GM21619 (cell line): ENCODE measurements at regions not wholly inside any gene's neighbourhood (a gene's known extent, or its start where the extent isn't known, plus 50 kb on each side); places are given as distances from the start of the nearest gene placed in this dataset.
"Not testable (repeated sequence)": the region's sequence is repeated elsewhere in the genome, so short reads cannot be mapped to it uniquely, and the experiment has no call there.

ENCODE experiments used
- ATAC-seq: cut with Tn5 transposase; IDR thresholded peaks from one replicate; pipeline ENCODE4 v1.9.1; 2021; ENCODE audit not compliant: unreplicated experiment

DNA sequence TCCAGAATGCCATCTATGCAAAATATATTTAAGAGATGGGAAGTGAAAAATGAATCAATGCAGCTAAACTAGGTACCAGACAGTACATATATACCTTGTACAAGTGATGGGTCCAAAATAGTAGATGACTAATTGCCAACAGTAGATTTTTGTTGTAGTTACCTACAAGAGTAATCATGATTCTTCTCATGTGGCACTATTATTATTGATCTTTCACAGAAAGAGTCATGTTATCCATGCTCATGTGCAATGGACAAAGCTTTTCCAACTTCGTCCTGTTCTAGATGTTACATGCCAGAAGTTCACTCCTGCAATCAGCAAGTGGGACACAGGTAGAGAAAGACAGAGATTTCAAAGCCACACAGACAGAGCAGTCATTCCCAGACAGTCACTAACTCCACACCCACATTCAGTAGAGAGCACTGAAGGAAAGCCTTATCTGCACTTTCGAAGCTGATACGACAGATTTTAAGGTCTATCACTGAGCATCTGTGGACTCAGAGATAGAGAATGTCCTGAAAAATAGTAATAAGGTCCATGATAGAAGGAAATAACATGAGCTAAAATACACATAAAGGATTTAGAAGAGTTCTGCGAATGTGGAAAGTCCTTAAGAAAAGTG, 101.6 kb upstream of the ITPRID2 start:
- ATAC-seq = no peak

DNA sequence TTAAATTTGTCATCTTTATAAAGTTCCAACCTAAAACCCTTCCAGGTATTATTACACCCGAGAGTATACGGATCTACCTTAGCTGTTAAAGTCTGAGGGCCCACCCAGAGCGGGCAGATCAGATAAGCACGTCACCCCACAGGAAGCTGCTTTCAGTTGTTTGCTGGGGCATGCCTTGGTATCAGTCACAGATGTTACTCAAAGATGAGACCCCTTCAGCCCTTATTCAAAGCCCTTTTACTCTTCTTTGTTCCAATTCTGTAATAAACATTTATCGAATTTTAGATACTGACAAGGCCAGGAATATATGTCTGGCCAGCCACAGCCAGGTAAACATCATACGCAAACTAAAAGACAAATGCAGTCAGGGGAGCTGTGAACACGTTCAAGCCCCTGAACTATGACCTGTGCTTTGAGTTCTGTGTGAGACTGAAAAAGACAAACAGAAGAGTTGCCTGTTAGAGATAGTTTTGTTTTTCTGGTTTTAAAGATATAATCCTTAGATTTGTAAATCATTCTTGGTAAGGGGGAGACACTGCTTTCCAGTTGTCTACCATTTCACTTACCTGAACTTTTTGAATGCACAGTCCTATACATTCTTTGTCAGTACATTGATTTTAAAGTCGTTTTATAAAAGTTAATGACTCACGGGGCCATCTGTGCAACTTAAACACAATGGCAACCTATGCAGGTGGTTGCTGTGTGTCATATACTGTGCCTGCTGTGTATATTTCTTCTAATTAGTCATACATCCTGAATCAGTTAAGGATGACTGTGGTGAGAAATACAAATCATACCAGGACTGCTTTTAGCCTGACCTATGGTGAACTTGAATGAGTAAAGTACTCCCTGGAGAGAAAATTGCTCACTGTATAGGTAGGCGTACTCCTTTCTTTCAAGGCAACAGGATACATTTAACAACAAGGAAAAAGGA, 100.5 kb upstream of the ITPRID2 start:
- peak; percentile 97 for ATAC-seq

DNA sequence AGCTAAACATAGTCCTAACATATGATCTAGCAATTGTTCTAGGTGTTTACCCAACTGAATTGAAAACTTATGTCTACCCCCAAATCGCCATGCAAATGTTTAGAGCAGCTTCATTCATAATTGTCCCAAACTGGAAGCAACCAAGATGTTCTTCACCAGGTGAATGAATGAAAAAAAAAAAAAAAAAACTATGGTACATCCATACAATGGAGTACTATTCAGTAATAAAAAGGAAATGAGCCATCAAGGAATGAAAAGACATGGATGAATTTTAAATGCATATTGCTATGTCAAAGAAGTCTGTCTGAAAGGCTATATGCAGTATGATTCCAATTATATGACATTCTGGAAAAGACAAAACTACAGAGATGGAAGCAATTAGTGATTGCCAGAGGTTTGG, 98.6 kb upstream of the ITPRID2 start:
- no peak for ATAC-seq

GRCh38 chr2:181798022-181798421, 93.5 kb upstream of the ITPRID2 start:
- no peak for ATAC-seq

- ATAC-seq = not testable (repeated sequence)
Measured at GRCh38 chr2:181802300-181802699, 89.2 kb upstream of the ITPRID2 start.

GRCh38 chr2:181803903-181804799, 87.4 kb upstream of the ITPRID2 start:
- not testable (repeated sequence) for ATAC-seq

GRCh38 chr2:181805228-181806038, 86.1 kb upstream of the ITPRID2 start:
- no peak for ATAC-seq

- ATAC-seq = no peak
Measured at GRCh38 chr2:181806039-181806392, 85.5 kb upstream of the ITPRID2 start.

DNA sequence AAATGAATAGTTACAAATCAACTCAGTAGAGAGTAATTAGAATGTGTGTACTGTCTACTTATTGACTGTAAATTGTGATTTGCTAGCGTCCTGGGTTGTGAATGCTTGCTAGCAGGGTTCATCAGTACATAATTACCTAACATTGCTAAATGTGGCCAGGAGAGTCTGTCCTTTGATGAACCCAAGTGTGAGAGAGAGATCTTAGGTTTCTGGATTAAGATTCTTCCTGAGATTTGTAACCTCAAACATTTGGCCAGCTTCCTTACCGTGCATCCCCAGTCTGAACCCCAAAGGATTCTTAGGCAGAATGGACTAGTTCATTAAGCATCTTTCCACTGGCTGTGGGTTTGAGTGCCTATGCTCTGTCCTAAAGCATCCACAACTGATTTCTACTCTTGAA, 84.0 kb upstream of the ITPRID2 start:
- ATAC-seq = no peak

DNA sequence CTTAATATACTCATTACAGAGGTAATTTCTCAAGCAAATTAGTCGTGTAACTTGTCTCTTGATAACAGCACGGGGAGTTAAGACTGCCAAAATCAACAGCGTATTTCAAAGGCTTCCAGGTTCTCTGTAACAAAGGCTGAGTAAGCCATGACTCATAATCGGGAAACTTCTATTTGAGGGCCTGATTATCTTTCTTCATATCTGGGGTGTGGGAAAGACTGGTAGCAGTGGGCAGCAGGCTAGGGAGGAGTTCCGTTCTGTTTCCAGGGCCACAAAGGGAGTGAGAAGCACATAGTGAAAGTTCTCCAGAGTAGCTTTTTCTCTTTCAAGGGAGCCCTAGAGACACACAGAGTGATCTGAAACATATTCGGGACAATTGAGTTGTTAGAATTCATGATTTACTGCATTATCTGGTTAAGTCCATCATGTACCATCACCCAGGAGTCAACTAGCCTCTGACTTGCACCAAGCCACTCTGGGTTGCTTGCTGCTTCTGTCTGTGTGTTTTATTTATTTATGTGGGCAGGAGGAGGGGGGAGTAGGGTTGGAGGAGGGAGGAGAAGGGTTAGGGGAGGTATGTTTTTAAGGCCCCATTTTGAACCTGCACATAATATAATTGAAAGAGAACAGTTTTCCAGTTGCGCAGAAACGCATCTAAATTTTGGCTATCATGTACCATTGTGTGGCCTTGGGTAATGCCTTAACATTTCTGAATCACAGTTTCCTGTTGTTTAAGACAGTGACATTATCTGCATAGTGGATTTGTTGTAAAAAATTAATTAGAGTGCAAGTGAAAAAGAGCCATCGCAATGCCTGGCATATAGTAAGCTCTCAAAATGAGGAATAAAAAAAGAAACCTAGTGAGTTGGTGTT, 80.5 kb upstream of the ITPRID2 start:
- no peak for ATAC-seq

DNA sequence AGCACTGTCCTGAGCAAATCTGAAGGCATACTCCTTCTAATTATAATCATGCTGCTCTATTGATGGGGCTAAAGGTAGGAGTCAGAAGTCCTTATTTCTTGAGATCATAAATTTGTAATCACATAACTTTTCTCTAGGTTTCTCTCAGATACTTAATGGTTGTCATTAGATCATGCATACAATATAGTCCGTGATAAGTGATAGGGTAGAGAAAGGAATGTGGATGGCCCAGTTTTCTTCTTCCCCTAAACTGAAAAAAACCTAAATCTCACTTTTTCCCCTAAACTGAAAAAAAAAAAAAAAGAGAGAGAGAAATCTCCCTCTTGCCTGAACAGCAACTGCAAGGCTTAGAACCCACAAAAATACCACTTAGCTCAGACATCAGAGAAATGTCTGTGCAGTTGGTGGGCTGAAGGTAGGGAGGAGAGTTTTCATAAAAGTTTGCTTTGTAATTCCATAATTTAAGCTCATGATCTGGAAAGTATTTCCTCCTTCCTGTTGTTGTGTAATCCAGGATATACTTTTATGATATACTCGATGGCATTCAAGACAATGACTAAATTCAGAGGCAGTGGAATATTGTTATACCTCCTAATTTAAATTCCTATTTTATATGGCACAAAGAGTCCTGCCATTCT, 79.3 kb upstream of the ITPRID2 start:
- no peak for ATAC-seq

DNA sequence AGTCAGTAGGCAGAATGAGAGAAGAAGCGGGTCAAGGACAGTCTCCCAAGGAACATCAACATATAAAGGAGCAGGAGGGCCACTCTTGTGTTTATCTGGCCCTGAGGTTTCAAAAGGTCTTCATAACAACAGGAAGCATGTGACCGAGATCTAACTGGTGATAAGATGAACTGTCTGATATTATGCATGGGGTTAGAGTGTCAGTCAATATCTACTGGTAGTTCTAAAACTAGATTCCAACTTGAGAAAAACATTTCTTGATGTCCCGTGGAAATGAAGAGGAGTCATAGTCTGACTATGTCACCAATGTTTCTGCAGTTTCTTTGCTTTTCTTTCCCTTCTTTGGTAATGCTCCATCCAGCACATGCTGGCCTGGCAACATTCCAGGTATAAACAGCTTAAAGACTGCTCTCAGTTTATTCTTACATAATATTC, 77.5 kb upstream of the ITPRID2 start:
- no peak for ATAC-seq

GRCh38 chr2:181817509-181817908, 74.0 kb upstream of the ITPRID2 start:
- ATAC-seq = no peak

DNA sequence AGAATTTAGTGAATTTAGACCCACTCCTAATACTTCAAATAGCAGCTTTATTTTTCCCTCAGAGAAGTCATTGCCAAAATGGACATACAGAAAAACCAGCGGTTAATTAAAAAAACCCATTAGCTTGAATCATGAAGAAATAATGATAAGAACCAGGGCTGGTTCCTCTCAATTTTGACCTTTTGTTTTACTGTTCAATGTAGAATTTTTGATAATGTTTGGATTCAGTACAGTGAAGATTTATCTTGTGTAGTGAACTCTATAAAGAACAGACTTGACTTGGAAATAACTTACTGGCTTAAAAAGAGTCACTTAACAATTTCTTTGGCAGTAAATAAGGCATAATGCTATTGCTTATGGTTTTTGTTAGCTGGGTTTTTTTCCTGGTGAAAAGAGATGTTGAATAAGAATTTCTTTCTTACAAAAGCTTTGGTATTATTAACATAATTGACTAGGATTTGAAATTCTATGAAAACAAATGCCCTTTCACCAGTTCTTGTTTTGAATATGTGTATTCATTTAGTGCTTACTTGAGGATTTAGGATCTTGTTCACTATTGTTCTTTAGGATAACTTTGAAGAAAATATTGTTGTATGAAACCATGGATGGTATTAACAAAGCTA, 73.4 kb upstream of the ITPRID2 start:
- ATAC-seq = no peak

DNA sequence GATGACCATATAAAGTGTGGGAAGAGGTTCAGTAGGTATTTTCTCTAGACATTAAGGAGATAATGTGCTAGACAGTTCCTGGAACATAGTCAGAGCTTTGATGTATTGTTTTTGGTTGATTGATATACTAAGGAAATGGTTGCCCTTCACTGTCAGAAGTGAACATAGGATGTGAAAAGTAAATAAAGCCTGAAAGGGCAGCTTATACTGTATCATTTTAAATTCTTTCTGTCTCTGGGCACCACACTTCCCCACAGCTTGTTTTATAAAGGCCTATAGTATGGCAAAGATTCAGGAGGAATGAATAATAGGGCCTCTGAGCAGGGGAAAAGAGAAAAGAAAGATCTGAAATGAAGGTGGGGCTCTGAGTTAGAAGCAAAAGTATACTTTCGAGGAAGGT, 72.7 kb upstream of the ITPRID2 start:
- ATAC-seq = no peak

DNA sequence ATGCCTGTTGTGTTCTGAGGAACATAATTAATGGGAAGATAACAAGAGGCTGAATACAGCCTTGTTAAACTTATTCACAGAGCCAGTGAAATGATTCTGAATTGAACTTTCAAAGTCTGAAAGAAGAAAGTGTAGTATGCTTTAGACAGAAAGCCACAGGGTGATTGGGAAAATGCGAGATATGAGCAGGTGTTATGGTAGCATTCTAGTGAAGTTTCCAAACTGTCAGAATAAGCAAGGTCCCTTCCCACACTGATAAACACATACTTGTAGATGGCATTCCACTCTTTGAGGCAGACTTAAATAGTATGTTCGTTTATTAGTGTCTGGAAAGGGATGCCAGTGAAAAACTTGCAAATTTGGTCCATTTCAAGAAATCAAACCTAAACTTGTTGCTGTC, 70.5 kb upstream of the ITPRID2 start:
- no peak for ATAC-seq

DNA sequence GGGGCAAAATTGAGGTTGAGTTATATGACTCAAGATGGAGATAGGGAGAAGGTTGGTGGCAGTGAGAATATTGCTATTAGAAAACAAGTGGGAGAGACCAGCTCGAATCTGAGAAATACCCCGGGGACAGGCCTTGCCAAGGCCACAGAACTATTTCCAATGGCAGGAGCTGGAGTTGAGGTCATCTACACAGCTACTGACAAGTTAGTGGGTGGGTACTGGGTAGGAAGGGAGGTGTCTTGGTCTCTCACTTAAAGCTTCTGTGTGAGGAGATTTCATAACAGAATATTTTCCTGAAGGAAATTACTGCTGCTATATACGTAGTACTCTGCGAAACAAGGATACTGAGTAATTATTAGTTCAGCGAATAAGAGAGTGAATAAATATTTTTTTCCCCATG, 69.4 kb upstream of the ITPRID2 start:
- no peak for ATAC-seq

- no peak for ATAC-seq
Measured at GRCh38 chr2:181823405-181823804, 68.1 kb upstream of the ITPRID2 start.
